HG03521 (cell line): ENCODE measurements at regions not wholly inside any gene's neighbourhood (a gene's known extent, or its start where the extent isn't known, plus 50 kb on each side); places are given as distances from the start of the nearest gene placed in this dataset.
"Not testable (repeated sequence)": the region's sequence is repeated elsewhere in the genome, so short reads cannot be mapped to it uniquely, and the experiment has no call there.

ENCODE experiments used
- ATAC-seq: cut with Tn5 transposase; IDR thresholded peaks from one replicate; pipeline ENCODE4 v1.9.1; 2021; ENCODE audit warnings: mild to moderate bottlenecking, moderate library complexity; ENCODE audit not compliant: unreplicated experiment

DNA sequence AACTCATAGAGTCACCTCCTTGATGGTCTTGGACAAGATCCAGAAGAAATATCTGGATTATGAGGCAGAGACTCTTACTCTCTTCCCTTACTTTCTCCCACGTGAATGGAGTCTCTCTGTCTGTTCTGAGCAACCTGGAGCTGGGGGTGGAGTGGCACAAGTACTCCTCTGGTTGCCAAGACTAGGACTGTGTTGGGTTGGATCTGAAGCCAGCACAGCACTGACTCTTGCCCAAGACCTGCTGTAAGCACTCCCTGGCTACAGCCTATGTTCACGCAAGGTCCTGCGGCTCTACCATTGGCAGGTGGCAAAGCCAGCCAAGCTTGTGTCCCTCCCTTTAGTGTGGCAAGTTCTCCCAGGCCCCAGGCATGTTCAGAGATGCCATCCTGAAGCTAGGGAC, 488.2 kb upstream of the NRG3 start:
- no peak for ATAC-seq

DNA sequence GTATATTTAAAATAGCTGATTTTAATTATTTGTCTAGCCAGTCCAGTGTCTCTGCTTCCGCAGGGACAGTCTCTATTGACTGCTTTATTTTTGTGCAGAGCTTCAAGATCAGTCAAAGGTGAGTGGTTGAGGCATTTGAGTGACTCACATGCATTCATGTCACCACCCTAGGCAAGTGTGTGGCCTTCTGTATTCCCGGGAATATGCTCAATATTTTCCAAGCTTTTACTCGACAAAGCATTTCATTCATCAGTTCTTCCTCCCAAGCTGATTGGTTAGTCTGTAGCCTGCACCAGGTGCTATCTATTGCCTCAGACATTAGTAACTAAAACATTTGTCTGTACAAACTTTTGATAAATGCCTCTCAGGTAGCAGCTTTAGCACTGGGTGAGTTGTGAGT, 471.5 kb upstream of the NRG3 start:
- no peak for ATAC-seq

DNA sequence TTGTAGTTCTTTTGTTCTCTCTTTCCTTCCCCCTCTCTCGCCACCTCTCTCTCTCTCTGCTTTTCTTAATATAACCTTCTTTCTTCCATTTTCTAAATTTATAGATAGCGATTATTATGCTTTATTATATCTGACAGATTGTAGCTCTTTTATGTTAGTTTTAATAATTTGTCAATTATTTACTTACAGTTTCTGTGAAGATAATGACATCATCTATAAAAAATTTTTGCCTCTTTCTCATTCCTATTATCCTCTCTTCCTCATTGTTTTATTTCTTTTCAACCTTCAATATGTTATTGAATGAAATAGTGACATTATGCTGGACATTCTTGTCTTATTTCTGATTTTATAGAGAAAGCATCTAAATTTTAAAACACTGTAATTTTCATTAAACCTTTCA, 469.6 kb upstream of the NRG3 start:
- ATAC-seq, result no peak

DNA sequence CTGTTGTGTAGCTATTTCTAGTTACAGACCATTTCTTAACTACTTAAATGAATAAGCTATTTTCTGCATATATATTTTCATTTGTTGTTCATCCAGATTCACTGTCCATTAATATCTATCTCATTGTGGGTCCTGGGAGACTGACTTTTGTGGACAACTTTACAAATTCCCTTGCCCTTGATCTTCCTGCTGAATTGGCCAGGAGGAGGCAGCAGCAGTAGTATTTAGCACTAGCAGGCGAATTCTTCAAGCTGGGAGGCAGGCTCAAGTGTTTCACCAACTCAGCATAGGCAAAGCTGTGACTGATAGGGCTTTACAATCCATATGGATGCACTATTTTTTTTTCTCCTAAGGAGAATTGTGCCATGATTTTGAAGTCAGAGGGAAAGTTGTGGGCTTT, 461.0 kb upstream of the NRG3 start:
- ATAC-seq, result no peak

DNA sequence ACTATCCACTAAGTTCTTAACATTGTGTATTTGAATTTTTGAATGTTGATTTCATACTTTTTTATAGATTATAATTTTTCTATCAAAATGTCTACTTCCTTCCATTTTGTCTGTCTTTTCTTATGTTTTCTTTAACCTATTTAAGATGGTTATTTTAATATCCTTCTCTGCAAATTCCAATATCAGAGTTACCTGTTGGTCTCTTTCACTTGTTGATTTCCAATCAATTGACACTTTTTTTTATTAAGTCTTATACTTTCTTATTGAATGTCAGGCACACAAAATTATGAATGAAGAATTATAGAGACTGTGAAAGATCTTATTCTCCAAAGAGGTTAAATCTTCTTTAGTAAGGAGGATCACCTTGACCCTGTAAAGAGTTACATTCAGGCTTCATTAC, 448.3 kb upstream of the NRG3 start:
- ATAC-seq, result no peak

DNA sequence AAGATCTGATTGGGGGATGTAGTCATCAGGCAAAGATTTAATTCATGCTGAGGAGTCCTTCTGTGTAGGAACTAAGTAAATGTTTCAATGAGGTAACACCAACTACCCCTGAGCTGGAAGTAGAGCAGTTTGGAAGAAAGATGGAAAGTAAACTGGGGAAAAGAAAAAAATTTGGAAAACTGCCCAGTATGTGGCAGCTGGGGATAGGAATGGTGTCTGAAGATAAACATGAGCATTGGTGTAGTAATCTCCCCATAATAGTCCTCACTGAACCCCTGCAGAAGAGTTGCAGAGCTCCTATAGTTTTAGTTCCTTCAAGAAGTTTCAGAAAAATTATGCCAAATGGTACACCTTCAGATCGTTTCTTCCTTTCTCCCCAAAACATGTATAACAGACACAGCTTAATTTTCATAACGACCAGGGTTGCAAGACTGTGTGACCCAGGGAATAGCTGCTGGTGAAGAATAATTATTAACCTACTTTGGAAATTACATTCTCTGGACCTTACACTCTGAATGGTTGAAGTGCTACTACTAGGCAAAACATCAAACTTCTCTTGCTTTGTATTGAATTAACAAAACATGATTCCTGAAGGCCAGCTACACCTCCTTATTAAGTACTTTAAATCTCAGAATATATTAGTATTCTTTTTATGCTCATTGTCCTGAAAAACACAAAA, 446.4 kb upstream of the NRG3 start:
- no peak for ATAC-seq

DNA sequence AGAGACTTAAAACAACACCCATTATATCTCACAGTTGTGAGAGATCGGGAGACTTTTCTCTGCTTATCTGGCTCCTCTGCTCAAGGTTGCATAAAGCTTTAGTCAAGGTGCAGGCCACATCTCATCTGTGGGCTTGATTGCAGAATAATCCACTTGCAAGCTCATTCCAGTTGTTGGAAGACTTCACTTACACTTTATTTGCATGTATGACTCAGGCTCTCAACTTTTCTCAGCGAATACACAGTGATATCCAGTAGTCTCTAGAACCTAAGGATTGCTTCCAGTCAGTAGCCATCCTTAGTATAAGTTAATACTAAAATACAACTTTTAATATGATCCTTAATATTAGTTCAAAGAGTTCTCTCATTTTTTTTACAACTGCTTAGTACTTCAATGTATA, 435.5 kb upstream of the NRG3 start:
- no peak for ATAC-seq

DNA sequence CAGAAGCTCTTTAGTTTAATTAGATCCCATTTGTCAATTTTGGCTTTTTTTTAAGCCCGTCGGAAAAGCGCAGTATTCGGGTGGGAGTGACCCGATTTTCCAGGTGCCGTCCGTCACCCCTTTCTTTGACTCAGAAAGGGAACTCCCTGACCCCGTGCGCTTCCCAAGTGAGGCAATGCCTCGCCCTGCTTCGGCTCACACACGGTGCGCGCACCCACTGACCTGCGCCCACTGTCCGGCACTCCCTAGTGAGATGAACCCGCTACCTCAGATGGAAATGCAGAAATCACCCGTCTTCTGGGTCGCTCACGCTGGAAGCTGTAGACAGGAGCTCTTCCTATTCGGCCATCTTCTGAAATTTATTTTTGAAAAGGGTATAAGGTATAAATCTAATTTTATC, 433.4 kb upstream of the NRG3 start:
- ATAC-seq, result not testable (repeated sequence)

DNA sequence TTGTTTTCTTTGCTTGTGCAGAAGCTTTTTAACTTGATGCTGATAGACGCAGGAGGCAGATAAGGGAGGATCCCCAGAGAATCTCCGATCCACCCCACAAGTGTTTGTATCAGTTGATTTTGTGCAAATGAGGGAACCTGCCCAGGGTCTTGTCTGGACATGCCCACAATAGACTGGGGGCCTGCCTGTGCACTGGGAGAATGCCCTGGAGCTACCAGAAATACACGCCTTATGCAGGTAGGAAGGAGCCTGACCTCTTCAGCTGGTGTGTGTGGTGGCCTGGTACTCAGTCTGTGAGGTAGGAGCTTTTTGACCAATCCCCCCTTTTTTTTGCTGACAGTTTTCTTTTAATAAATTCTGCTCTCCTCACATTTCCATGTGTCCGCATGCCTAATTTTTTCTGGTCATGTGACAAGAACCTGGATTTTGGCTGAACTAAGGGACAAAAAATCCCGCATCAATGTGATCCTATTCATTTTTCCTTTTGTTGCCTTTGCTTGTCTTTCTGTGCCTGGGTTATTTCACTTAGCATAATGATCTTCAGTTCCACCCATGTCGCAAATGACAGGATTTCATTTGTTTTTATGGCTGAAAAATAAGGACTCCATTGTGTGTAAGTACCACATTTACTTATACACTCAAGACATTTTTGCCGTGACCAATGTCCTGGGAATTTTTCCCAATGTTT, 430.6 kb upstream of the NRG3 start:
- no peak for ATAC-seq

DNA sequence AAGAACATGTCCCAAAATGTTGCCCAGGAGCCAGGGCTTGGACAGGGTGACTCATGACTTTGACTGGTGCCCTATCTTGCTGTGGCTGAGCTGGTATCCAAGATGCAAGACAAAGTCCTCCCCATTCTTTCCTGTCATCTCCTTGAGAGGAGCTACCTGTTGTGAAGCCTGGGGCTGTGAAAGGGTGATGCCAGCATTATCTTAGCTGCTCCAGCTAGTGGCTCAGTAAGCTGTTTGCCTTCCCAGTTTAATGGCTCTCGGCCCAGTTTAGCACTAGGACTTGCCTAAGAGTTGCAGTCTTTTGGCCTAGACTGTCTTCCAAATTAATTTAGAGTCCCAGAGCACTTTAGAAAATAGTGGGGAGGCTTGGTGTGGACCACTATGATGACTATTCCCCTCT, 424.3 kb upstream of the NRG3 start:
- ATAC-seq, result no peak

DNA sequence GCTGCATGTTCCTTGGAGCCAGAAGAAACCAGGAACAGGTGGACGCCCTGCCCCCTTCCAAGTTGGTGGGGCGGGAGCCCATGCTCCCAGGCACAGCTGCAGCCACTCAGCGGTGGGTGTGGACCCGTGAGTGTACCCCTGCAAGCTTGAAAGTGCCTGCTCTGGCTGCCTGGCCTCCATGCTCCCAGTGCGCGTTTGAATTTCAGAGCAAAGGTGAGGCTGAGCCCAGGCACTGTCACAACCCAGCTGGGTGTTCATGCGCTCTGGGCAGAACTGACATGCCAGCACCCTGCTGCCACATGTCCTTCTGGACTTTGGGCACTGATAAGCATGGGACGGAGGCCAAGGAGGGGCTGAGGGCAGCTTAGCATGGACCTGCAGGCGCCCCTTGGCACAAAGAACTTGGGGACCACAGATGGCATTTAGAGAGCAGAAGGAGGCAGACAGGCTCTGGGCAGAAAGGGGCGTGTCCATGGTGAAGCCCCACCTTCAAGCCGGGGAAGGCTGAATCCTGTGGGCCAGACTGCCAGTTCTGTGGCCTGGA, 402.0 kb upstream of the NRG3 start:
- no peak for ATAC-seq

DNA sequence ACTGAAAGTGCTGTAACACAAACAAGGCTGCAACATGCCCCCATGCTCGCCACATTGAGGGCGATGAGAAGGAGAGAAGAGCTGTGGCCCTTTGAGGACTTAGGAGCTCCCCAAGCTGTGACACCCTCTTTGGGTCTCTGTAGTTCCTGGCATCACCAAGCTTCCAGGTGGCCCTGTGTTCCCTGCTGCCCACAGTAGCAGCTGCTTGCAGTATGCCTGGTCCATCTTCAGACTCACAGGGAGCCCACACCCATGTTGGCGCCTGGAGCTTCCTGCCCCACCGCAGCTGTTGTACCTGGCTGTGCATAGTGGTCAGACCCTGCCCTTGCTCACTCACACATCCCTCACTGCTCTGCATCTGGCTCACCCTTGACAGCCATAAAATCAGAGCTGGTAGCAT, 401.2 kb upstream of the NRG3 start:
- no peak for ATAC-seq

DNA sequence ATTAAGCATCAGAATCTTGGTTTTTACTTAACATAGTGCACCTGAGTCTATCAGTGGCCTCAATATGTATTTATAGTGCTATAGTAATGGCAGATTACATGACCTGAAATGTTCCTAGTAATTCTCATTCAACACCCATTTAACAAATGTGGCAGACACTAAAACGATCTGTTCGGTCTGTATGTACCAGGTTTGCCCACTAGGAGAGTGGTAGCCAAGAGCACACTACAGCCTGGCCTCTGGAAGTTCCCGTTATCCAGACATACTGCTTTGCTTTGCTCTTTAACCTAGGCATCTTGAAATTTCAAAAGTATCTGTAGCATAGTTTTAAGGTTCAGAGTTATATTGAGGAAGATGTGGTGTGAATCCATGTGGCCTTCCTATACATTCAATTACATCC, 395.7 kb upstream of the NRG3 start:
- ATAC-seq, result no peak

DNA sequence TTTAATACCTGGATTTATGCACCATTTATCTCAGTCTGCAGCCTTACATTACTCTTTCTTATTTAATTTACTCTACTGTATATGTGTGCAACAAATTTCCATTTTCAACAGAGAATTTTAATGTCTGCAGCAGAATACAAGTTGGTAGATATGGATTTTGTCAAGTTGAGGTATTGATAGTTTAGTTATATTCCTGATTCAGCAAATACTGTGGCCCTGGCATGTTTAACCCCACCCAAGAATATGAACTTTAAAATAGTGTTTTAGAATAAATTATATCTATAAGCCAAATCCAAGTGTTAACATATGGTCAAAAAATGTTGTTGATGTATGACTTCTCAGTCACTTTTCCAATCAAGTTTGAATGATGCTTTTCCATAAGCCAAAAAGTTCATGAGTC, 378.4 kb upstream of the NRG3 start:
- ATAC-seq, result no peak

DNA sequence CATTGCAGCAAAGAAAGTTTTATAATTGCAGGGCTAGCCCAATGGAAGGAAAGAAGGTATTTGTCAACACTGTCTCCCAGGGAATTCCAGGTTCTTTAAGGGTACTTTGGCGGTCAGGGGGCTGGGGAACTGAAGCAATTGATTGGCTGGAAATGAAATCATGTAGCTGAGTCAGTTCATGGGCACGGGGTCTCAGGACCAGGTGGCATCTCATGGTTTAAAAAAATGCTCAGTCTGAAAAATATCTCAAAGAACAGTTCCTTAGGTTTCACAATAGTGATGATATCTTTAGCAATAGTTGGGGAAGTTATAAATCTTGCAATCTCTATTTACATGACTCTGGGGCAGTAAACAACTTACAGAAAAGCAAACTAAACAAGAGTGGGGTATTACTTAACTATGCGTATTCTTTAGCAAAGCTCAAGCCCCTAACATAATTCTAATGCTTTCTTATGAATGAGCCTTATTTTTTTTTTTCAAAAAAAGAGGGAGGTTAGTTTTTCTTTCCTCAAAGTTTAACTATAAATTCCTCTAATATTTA, 376.9 kb upstream of the NRG3 start:
- no peak for ATAC-seq

DNA sequence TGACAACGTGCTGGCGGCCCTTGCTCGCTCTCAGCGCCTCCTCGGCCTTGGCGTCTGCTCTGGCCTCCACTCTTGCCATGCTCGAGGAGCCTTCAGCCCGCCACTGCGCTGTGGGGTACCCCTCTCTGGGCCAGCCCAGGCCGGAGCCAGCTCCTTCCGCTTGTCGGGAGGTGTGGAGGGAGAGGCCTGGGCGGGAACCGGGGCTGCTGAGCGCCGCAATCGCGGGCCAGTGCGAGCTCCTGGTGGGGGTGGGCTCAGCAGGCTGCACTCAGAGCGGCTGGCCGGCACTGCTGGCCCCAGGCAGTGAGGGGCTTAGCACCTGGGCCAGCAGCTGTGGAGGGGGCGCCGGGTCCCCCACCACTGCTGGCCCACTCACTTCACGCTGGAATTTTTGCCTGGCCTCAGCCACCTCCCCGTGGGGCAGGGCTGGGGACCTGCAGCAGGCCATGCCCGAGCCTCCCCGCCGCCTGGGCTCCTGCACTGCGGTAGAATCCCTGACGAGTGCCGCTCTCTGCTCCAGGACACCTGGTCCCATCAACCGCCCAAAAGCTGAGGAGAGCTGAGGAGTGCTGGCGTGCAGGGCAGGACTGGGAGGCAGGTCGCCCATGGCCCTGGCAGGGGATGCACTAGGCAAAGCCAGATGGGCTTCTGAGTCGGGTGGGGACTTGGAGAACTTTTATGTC, 372.2 kb upstream of the NRG3 start:
- ATAC-seq, result no peak

DNA sequence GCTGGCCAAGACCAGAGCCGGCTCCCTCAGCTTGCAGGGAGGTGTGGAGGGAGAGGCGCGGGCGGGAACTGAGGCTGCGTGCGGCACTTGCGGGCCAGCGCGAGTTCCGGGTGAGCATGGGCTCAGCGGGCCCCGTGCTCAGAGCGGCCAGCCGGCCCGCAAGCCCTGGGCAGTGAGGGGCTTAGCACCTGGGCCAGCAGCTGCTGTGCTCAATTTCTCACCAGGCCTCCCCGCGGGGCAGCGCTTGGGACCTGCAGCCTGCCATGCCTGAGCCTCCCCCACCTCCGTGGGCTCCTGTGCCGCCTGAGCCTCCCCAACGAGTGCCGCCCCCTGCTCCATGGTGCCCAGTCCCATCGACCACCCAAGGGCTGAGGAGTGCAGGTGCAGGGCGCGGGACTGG, 369.2 kb upstream of the NRG3 start:
- ATAC-seq, result not testable (repeated sequence)

DNA sequence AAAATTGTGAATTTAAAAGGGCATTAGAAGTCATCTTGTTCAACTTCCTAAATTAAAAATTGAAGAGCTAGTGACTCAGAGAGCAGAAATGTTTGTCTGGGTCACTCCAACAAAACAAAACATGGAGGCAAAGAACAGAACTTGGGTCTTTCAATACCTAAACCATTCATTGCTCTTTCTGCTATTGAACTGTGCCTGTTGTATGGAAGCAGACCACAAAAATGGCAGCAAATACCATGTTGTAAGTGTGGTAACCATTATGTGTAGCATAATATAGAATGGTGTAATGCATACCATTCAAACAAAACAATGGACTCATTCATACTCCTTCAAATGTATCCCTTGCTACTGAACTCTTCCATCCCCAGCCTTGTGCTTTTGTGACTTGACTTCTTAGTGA, 360.2 kb upstream of the NRG3 start:
- no peak for ATAC-seq

DNA sequence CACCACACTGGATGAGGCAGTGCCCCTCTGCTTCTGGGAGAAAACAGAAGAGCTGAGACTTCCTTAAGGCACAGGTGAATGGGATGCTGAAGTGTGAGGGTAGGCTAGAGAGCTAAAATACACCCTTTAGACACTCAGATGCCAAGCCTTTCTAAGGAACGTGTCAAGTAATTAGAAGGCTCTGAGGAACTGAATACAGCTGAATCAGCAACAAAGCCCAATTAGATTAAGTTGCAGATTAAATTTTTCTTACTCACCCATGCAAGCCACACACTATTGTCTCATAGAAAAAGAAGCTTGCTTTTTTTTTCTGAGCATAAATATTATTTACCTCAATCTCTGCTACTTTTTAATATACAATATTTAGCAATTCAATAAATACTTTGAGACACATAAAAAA, 354.3 kb upstream of the NRG3 start:
- ATAC-seq, result no peak

DNA sequence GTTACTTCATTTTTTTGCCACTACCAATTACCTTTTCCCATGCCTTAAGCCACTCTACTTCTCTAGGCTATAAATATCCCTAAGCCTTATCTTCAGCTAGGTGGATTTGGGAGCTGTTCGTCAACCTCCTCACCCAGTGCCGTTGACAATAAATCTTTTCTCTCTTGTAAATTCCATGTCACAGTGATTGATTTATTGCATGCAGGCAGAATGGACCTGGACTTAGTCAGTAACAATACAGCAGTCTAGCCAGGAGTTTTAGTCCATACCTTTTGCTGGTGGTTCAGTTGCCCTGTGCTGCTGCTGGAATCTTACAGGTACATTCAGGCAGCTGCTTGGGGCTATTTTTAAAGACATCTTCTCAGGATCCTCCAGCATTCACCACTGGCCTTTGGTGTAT, 350.5 kb upstream of the NRG3 start:
- ATAC-seq, result no peak

DNA sequence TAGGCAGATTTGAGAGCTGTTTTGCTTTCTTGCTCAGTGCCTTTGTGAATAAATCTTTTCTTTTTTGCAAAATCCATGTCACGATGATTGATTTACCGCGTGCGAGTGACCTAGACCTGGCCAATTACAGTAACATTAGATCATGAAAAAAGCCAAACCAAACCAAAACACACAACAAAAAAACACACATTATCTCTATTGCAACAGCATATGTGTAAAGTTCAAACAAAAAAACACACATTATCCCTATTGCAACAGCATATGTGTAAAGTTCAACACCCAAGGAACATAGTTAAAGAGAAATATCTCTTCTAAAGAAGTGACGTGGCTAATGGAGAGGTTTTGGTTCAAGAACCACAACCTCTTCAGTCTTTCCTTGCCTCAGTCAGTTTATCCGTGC, 342.6 kb upstream of the NRG3 start:
- ATAC-seq, result no peak

DNA sequence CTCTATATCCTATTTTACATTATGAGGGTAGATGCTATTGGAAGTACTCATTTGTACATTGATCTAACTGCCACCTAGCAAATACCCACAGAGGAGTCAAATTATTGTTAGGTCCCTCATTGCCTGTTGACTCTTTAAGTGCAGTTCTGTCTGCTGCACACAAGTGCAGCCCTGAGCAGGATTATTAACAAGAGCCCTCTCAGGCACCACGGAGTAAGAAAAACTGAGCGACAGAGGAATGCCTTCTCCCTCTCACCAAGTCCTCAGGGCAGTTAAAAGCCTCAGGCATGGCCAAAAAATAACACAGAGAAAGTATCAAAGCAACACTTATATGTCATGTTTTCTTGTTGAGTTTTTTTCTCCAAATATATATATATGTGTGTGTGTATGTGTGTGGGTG, 340.0 kb upstream of the NRG3 start:
- no peak for ATAC-seq
